ENCODE measurements at regions not wholly inside any gene's neighbourhood (a gene's known extent, or its start where the extent isn't known, plus 50 kb on each side); places are given as distances from the start of the nearest gene placed in this dataset.
"Not testable (repeated sequence)": the region's sequence is repeated elsewhere in the genome, so short reads cannot be mapped to it uniquely, and the experiment has no call there.

- DNase-seq, result no peak
These were observed 633.6 kb upstream of the FAT3 start for GRCh38 chr11:91591021-91591420.

DNA sequence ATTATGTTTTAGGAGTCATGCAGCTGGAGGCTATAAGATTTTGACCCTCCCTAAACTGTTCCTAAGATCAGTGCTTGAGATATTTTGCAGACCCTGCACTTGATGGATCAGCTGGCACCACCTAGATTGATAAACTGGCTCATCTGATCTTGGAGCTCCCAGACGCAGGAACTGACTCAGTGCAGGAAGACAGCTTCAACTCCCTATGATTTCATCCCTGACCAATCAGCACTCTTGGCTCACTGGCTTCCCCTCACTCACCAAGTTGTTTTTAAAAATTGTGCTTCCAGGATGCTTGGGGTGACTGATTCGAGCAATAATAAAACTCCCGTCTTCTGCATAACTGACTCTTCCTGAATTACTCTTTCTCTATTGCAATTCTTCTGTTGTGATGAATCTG lies 637.5 kb upstream of the FAT3 start:
- DNase-seq, result no peak

GRCh38 chr11:91585035-91585801 lies 639.4 kb upstream of the FAT3 start:
- no peak for DNase-seq

DNA sequence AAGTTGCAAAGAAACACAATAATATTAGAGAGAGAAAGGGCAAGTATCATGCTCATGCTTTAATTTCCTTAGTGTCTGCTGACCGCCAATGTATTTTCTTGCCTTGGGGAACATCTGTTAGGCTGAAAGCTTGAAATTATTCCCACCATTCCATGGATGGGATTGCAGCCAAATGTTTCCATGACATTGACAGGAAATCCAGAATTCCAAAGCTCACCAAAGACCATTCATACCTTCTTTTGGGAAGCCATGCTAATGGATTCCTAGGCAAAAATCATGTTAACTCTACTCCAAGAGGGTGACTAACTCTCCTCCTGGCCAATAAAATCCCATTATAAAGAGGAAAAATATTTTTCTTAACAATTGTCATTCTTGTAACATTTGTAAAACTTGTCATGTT lies 661.4 kb upstream of the FAT3 start:
- DNase-seq, result no peak

DNA sequence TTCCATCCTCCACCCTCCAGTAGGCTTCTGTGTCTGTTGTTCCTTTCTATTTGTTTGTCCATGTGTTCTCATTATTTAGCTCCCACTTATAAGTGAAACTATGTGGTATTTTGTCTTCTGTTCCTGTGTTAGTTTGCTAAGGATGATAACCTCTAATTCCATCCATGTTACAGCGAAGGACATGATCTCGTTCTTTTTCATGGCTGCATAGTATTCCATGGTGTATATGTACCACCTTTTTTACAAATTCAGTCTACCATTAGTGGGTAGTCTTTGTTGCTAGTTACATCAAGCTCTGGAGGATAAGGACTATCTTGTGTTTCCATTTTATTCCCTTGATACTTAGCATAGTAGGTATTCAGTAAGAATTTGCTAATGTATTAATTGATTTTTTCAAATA lies 664.2 kb upstream of the FAT3 start:
- DNase-seq, result no peak

DNA sequence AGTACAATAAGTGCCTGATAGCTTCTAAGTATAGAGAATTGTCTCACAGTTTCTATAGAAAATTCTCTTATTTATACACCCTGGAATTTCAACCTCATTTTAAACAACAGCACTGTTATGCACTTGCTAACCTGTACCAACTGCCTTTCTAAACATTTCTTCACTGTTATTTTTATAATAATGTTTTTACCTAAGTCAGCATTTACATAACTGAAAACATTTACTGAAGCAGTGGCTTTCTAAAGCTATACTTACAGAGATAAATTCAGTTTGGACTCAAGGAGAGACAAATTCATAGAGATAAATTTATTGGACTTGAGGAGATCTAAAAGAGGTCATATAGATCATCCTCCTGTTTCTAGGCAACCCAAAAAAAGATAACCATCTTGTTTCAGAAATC lies 686.6 kb upstream of the FAT3 start:
- no peak for DNase-seq

- DNase-seq, result no peak
These were observed 688.3 kb upstream of the FAT3 start for GRCh38 chr11:91536366-91536765.

GRCh38 chr11:91528965-91529364 lies 695.7 kb upstream of the FAT3 start:
- no peak for DNase-seq

GRCh38 chr11:91527380-91528030 lies 697.1 kb upstream of the FAT3 start:
- no peak for DNase-seq

GRCh38 chr11:91513734-91514133 lies 710.9 kb upstream of the FAT3 start:
- no peak for DNase-seq

DNA sequence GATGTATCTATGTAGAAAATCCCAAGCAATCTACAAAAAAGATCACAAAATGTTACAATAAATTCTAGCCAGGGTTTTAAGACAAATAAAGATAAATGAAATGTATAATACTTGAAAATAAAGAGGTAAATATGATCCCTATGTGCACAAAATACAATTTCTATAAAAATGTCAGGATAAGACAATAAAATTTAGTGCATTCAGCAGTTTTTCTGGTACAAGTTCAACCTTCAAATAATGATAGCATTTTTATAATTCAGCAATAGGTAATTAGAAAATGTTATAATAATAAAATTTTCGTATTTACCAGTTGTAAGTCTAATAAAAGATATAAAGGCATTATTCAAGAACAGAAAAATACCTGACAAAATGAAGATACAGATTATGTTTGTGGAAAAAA lies 726.8 kb upstream of the FAT3 start:
- no peak for DNase-seq

DNA sequence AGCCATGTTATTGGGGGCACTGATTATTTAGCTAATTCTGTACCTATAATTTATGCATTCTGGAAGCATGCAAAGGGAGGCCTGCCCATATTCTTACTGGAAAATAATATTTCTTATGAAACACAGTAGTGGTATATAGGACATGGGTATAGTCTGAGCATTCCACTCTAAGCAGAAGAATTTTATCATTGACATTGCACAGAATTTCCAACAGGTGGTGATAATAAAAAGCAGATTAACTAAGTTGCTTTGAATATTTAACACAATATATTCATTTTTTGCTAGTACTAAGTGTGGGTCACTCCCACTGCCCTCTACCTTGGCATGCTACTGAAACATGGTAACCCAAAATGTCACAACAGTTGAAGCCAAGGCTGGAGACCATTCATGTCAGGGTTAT lies 728.8 kb upstream of the FAT3 start:
- no peak for DNase-seq

DNA sequence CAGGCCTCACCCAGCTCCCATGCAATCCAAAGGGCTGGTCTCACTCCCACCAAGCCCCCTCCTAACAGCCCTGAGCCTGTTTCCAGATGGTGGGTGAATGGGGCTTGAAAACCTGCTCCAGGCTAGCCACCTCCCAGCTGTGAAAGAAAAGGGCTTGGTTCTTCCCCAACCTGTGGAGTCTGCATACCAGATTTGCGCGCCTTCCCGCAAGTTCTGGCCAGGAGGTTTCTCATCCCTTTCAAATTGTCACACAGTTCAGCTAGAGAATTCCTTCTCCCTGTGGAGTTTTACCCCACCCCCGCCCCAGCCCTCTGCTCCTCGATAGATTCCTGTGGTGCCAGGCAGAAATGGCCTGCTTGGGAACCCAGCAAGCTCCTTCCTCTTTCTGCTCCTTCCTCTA lies 734.6 kb upstream of the FAT3 start:
- DNase-seq, result no peak

GRCh38 chr11:91483956-91484355 lies 740.7 kb upstream of the FAT3 start:
- DNase-seq, result not testable (repeated sequence)

DNA sequence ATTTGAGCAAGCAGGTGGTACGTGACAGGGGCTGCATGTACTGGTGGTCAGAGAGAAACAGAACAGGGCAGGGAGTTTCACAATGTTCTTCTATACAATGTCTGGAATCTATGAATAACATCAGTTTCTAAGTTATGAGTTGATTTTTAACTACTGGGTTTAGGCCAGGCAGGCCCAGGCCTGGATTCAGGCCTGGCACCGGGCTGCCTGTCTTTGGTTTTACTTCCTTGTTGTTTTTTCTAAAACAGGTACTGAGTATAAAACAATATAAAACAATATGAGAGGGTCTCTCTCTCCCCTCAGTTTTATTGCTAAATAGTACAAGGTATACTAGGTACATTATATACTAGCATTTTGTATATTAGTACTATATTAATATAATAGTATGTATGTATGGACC lies 742.7 kb upstream of the FAT3 start:
- not testable (repeated sequence) for DNase-seq

GRCh38 chr11:91470656-91471055 lies 754.0 kb upstream of the FAT3 start:
- no peak for DNase-seq

- no peak for DNase-seq
These were observed 764.8 kb upstream of the FAT3 start for GRCh38 chr11:91459840-91460239.

DNA sequence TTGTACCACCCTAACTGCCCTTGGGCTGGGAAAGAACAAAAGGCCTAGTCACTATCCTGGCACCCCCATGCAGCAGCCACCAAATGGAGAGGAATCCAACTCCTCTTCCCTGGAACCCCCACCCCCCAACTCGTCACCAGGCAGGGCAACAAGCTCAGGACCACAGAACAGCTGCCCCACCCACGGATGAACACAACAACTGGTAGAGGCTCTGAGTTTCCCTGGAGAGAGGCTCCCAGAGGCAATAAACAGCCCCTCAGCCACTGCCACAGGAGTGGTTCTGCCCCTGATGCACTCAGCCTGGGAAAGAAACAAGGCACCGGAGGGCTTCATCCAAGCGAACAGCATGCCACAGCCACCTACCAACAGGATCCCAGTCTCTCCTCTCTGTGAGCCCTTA lies 778.4 kb upstream of the FAT3 start:
- DNase-seq, result no peak

GRCh38 chr11:91435694-91436395 lies 788.8 kb upstream of the FAT3 start:
- no peak for DNase-seq

- DNase-seq, result no peak
These were observed 791.2 kb upstream of the FAT3 start for GRCh38 chr11:91433284-91434010.

- no peak for DNase-seq
These were observed 803.0 kb upstream of the FAT3 start for GRCh38 chr11:91421641-91422040.

DNA sequence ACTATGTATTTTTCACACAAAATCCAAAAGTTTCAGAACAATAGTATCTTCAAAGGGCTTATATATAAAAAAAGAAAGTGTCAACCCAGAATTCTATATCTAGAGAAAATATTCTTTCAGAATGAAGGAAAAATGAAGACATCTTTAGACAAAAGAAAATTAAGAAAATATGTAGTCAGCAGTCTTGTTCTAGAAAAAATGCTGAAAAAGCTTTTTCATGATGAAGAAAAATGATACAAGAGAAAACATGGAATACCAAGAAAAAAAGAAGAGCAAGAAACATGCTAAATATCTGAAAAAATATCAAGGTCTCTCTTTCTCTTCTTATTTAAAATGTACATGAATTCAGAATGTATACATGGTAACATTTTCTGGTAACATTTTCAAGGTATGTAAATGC lies 816.8 kb upstream of the FAT3 start:
- DNase-seq, result no peak

DNA sequence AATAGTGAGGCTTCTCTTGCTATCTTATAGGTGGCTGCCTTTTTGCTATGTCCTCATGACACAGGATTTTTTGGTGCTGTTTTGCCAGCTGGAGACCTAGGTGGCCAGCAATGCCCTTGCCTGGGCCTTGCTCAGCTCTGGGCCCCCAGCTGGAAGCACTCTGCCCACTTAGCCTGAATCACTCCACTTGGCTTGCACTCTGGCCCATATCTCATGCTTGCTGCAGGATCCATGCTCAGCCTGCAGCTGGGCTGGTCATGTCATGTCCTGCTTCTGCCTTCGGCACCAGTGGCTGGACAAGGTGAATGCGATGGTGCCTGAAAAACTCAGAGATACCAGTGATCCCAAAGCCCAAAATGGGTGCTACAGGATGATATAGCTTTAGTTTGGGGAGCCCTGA lies 818.6 kb upstream of the FAT3 start:
- no peak for DNase-seq

DNA sequence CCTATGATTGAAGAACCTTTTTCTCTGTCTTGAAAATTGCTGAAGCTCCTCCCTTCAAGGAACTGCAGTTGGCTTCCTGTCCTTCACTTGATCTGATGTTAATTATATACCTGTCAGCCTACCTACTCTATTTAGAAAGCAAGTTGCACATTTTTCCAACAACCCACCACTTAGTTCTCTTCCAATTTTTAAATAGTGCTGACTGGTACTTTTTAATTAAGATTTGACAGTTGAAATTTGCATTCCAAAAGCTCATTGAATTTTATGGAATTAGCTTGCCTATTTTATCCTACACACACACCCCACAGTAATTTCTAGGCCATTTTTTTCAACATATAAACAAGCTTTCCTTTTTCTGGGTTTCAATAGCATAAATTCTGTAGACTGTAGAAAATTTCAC lies 820.3 kb upstream of the FAT3 start:
- no peak for DNase-seq
